ENCODE measurements at regions not wholly inside any gene's neighbourhood (a gene's known extent, or its start where the extent isn't known, plus 50 kb on each side); places are given as distances from the start of the nearest gene placed in this dataset.

- TF ChIP-seq TEF (CRISPR knock-in tag; IDR thresholded peaks at IDR 0.05) (no peak), MAX (IDR thresholded peaks at IDR 0.05) (no peak), ZBTB33 (CRISPR knock-in tag; IDR thresholded peaks at IDR 0.05) (no peak), POLR2AphosphoS5 (IDR thresholded peaks at IDR 0.05; ENCODE audit: low read depth, low read length) (no peak), CREB1 (IDR thresholded peaks at IDR 0.05) (no peak), CREB1 (CRISPR knock-in tag; IDR thresholded peaks at IDR 0.05) (no peak), ZHX1 (CRISPR knock-in tag; IDR thresholded peaks at IDR 0.05; ENCODE audit: low read depth) (no peak), RAD21 (CRISPR knock-in tag; IDR thresholded peaks at IDR 0.05) (no peak), ISL2 (CRISPR knock-in tag; IDR thresholded peaks at IDR 0.05) (no peak), USF2 (IDR thresholded peaks at IDR 0.05; ENCODE audit: low read depth, low read length) (no peak), USF2 (CRISPR knock-in tag; IDR thresholded peaks at IDR 0.05; ENCODE audit: borderline replicate concordance) (no peak), ZNF552 (CRISPR knock-in tag; IDR thresholded peaks at IDR 0.05; ENCODE audit: borderline replicate concordance) (no peak), IKZF1 (IDR thresholded peaks at IDR 0.05) (no peak), KDM5A (IDR thresholded peaks at IDR 0.05; ENCODE audit: borderline replicate concordance, low read length) (no peak), ZNF704 (CRISPR knock-in tag; IDR thresholded peaks at IDR 0.05; ENCODE audit: borderline replicate concordance) (no peak), ZNF205 (CRISPR knock-in tag; IDR thresholded peaks at IDR 0.05) (no peak)
These were observed 598.3 kb upstream of the HS3ST5 start for GRCh38 chr6:114941078-114941477.

All from HepG2 (cell line).